ENCODE measurements at regions not wholly inside any gene's neighbourhood (a gene's known extent, or its start where the extent isn't known, plus 50 kb on each side); places are given as distances from the start of the nearest gene placed in this dataset.

GRCh38 chr7:113370910-113371309 is 252.6 kb upstream of the SMIM30 start:
- Histone ChIP-seq H3K4me3 (no peak overlapping the region), H3K27ac (no peak overlapping the region), H3K4me2 (no peak overlapping the region), H3K4me1 (no peaks in the 10 kb centered on the region), H3K9me3 (no peaks in the 10 kb centered on the region)
- TF ChIP-seq GATA3 (IDR thresholded peaks at IDR 0.05; ENCODE audit: borderline replicate concordance) (no peak), BHLHE40 (IDR thresholded peaks at IDR 0.05; ENCODE audit: low read depth, low read length) (no peak), SMC3 (IDR thresholded peaks at IDR 0.05) (no peak), EHMT2 (IDR thresholded peaks at IDR 0.05; ENCODE audit: low read depth) (no peak), CEBPB (IDR thresholded peaks at IDR 0.05) (no peak), TP53 (CRISPR knock-in tag; IDR thresholded peaks at IDR 0.05) (no peak), EHF (CRISPR knock-in tag; IDR thresholded peaks at IDR 0.05) (no peak), ZSCAN20 (CRISPR knock-in tag; IDR thresholded peaks at IDR 0.05) (no peak), FOSB (CRISPR knock-in tag; IDR thresholded peaks at IDR 0.05) (no peak), MAZ (IDR thresholded peaks at IDR 0.05; ENCODE audit: borderline replicate concordance, low read depth, low read length) (no peak), HMGXB4 (CRISPR knock-in tag; IDR thresholded peaks at IDR 0.05; ENCODE audit: borderline replicate concordance) (no peak), TFCP2L1 (CRISPR knock-in tag; IDR thresholded peaks at IDR 0.05) (no peak), KDM5A (IDR thresholded peaks at IDR 0.05) (no peak), RFX5 (IDR thresholded peaks at IDR 0.05) (no peak), CBX8 (IDR thresholded peaks at IDR 0.05) (no peak)
- TF ChIP-seq, protein P1, sequence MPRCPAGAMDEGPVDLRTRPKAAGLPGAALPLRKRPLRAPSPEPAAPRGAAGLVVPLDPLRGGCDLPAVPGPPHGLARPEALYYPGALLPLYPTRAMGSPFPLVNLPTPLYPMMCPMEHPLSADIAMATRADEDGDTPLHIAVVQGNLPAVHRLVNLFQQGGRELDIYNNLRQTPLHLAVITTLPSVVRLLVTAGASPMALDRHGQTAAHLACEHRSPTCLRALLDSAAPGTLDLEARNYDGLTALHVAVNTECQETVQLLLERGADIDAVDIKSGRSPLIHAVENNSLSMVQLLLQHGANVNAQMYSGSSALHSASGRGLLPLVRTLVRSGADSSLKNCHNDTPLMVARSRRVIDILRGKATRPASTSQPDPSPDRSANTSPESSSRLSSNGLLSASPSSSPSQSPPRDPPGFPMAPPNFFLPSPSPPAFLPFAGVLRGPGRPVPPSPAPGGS (IDR thresholded peaks at IDR 0.05), result no peak
- TF ChIP-seq, protein P2, sequence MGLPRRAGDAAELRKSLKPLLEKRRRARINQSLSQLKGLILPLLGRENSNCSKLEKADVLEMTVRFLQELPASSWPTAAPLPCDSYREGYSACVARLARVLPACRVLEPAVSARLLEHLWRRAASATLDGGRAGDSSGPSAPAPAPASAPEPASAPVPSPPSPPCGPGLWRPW (IDR thresholded peaks at IDR 0.05), result no peak
- DNase-seq (ENCODE audit: low read depth in 1 of 2, low spot score in 1 of 2) (no peak), ATAC-seq (no peak), FAIRE-seq (no peak)
- ChIA-PET POLR2A (no interaction called here), CTCF (interaction anchor here (0.6 kb wide), 1 partner anchor 28 kb away, joined by 3 read pairs; no protein-coding TSS in a partner anchor)
- 7% methylated on average over 2 of the region's 2 CpGs for WGBS (ENCODE audit: missing lambda C conversion rate)

GRCh38 chr7:113368256-113368655 is 249.9 kb upstream of the SMIM30 start:
- FAIRE-seq (no peak), DNase-seq (ENCODE audit: low read depth in 1 of 2, low spot score in 1 of 2) (no peak), ATAC-seq (no peak)
- CTCF ChIA-PET, result no interaction called here
- Histone ChIP-seq H3K27ac (no peak overlapping the region), H3K4me2 (no peak overlapping the region), H3K4me1 (no peaks in the 10 kb centered on the region), H3K9me3 (no peaks in the 10 kb centered on the region), H3K4me3 (no peak overlapping the region)
- TF ChIP-seq REST (IDR thresholded peaks at IDR 0.05), result no peak
- TF ChIP-seq SMC3 (IDR thresholded peaks at IDR 0.05), result no peak
- TF ChIP-seq MAFK (IDR thresholded peaks at IDR 0.05; ENCODE audit: partially characterized antibody), result no peak
- TF ChIP-seq HDAC2 (IDR thresholded peaks at IDR 0.05), result no peak
- TF ChIP-seq RARB (CRISPR knock-in tag; IDR thresholded peaks at IDR 0.05), result no peak
- no peak for TF ChIP-seq KDM5A (IDR thresholded peaks at IDR 0.05)
- no peak for TF ChIP-seq MAZ (IDR thresholded peaks at IDR 0.05; ENCODE audit: borderline replicate concordance, low read depth, low read length)
- no peak for TF ChIP-seq CBX2 (IDR thresholded peaks at IDR 0.05; ENCODE audit: borderline replicate concordance, low read depth)
- TF ChIP-seq, protein P3, sequence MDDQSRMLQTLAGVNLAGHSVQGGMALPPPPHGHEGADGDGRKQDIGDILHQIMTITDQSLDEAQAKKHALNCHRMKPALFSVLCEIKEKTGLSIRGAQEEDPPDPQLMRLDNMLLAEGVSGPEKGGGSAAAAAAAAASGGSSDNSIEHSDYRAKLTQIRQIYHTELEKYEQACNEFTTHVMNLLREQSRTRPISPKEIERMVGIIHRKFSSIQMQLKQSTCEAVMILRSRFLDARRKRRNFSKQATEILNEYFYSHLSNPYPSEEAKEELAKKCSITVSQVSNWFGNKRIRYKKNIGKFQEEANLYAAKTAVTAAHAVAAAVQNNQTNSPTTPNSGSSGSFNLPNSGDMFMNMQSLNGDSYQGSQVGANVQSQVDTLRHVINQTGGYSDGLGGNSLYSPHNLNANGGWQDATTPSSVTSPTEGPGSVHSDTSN (IDR thresholded peaks at IDR 0.05), result no peak
- TF ChIP-seq JUNB (IDR thresholded peaks at IDR 0.05), result no peak
- TF ChIP-seq RFX5 (IDR thresholded peaks at IDR 0.05), result no peak
- TF ChIP-seq ZFP36 (IDR thresholded peaks at IDR 0.05; ENCODE audit: borderline replicate concordance, partially characterized antibody), result no peak
- POLR2A ChIA-PET, result no interaction called here
- 38% methylated on average over 1 of the region's 1 CpG for WGBS (ENCODE audit: missing lambda C conversion rate)

Data from A549 (cell line).